HCT116 (cell line): ENCODE measurements at regions not wholly inside any gene's neighbourhood (a gene's known extent, or its start where the extent isn't known, plus 50 kb on each side); places are given as distances from the start of the nearest gene placed in this dataset.

Experiments
- ATAC-seq: fragments of 200-7000 bp; cut with Tn5 transposase; 2 replicates; pipeline ENCODE4 v1.9.1; 2020; ENCODE audit warnings: mild to moderate bottlenecking, moderate library complexity
- BruUV-seq: library from RNA; stranded (reverse); fragments of 400-500 nt; replicated peaks from 2 replicates; lab custom pipeline; 2021; lab: Mats Ljungman, UMichigan
- CTCF ChIA-PET: fragments of 300-600 bp; sonication (Branson Sonifier 250); formaldehyde crosslinking; loops from one replicate; lab custom pipeline; 2021; ENCODE audit warnings: antibody characterized with exemption; lab: Charles Lee
- POLR2A ChIA-PET: fragments of 300-600, 350-600 bp; sonication (Branson Sonifier 250); formaldehyde crosslinking; loops from one replicate; lab custom pipeline; 2021; ENCODE audit warnings: antibody characterized with exemption; lab: Charles Lee
- RAD21 ChIA-PET, 2 experiments: fragments of 300-600 bp; sonication (Branson Sonifier 250); formaldehyde crosslinking; loops; one replicate each; lab custom pipeline; 2023; ENCODE audit warnings: low total read pairs in 2 of 2; ENCODE audit not compliant: uncharacterized antibody in 2 of 2, unreplicated experiment in 2 of 2, low non-redundant PET in 1 of 2; lab: Charles Lee
- DNase-seq: peaks from one replicate; pipeline ENCODE4 v3.0.0-alpha.2; 2010; ENCODE audit warnings: low read depth, low spot score
- H2AFZ ChIP-seq: fragments of 200-600 bp; shearing (Covaris generic), sonication (generic); 2 replicates; pipeline ENCODE4 v1.6.1; 2017; ENCODE audit warnings: low read depth, mixed run types, mixed read lengths, antibody characterized with exemption, low read length; ENCODE audit not compliant: poor library complexity, severe bottlenecking
- H3K27ac ChIP-seq: 2 replicates; pipeline ENCODE4 v1.5.1; 2012; ENCODE audit warnings: low read depth, low read length
- H3K27me3 ChIP-seq: fragments of 200-600 bp; sonication (generic); 2 replicates; pipeline ENCODE4 v1.6.1; 2016; ENCODE audit warnings: mixed run types, low read length, mixed read lengths; ENCODE audit not compliant: insufficient read depth
- H3K36me3 ChIP-seq, 2 experiments: fragments of 200-500 bp in 1 of 2; fragments of 200-600 bp in 1 of 2; sonication (Bioruptor generic) in 1 of 2; sonication (generic) in 1 of 2; 2 replicates each; pipeline versions ENCODE4 v1.5.1 to v1.6.1; 2014 to 2016; ENCODE audit warnings: low read length in 2 of 2, inconsistent platforms in 1 of 2, mixed read lengths in 1 of 2, mixed run types in 1 of 2; ENCODE audit not compliant: insufficient read depth in 2 of 2, control insufficient read depth in 1 of 2
- H3K4me1 ChIP-seq, 2 experiments: fragments of 200-600 bp in 1 of 2; sonication (generic) in 1 of 2; 2 replicates each; pipeline versions ENCODE4 v1.5.1 to v1.6.1; 2012 to 2017; ENCODE audit warnings: low read length in 2 of 2, inconsistent platforms in 1 of 2, mild to moderate bottlenecking in 1 of 2, mixed read lengths in 1 of 2, mixed run types in 1 of 2, moderate library complexity in 1 of 2; ENCODE audit not compliant: insufficient read depth in 2 of 2, control insufficient read depth in 1 of 2
- H3K4me2 ChIP-seq: fragments of 200-600 bp; sonication (generic); 2 replicates; pipeline ENCODE4 v1.6.1; 2017; ENCODE audit warnings: mixed run types, low read length, mixed read lengths
- H3K4me3 ChIP-seq, 2 experiments: fragments of 200-600 bp in 1 of 2; sonication (generic) in 1 of 2; replicated peaks in 1 of 2; 2 replicates each; pipeline ENCODE4 v1.5.1; 2011 to 2016; ENCODE audit warnings: low read length in 2 of 2, control low read depth in 1 of 2, low read depth in 1 of 2, mild to moderate bottlenecking in 1 of 2, mixed read lengths in 1 of 2, mixed run types in 1 of 2
- H3K79me2 ChIP-seq: fragments of 200-600 bp; sonication (generic); 2 replicates; pipeline ENCODE4 v1.6.1; 2017; ENCODE audit warnings: mild to moderate bottlenecking, mixed run types, low read length, moderate library complexity, mixed read lengths; ENCODE audit not compliant: insufficient read depth
- H3K9ac ChIP-seq: fragments of 200-600 bp; sonication (generic); 2 replicates; pipeline ENCODE4 v1.6.1; 2016; ENCODE audit warnings: low read length, mixed read lengths
- H3K9me2 ChIP-seq: fragments of 200-600 bp; sonication (generic), shearing (Covaris generic); 2 replicates; pipeline ENCODE4 v1.6.1; 2017; ENCODE audit warnings: mixed run types, mild to moderate bottlenecking, moderate library complexity; ENCODE audit not compliant: insufficient read depth
- H3K9me3 ChIP-seq, 2 experiments: fragments of 200-500 bp in 1 of 2; fragments of 200-600 bp in 1 of 2; sonication (Bioruptor generic) in 1 of 2; sonication (generic) in 1 of 2; 2 replicates each; pipeline ENCODE4 v1.6.1; 2014 to 2017; ENCODE audit warnings: low read length in 2 of 2, mixed read lengths in 2 of 2, inconsistent platforms in 1 of 2, low read depth in 1 of 2, mild to moderate bottlenecking in 1 of 2, mixed run types in 1 of 2, moderate library complexity in 1 of 2; ENCODE audit not compliant: control insufficient read depth in 1 of 2, insufficient read depth in 1 of 2
- H4K20me1 ChIP-seq: fragments of 200-600 bp; sonication (generic), shearing (Covaris generic); 2 replicates; pipeline ENCODE4 v1.6.1; 2017; ENCODE audit warnings: mixed run types, mild to moderate bottlenecking, moderate library complexity; ENCODE audit not compliant: insufficient read depth
- CBX3 ChIP-seq: IDR thresholded peaks from 2 replicates; pipeline ENCODE4 v1.6.1; 2012; ENCODE audit warnings: low read depth
- CEBPB ChIP-seq: IDR thresholded peaks from 2 replicates; pipeline ENCODE4 v1.6.1; 2012; ENCODE audit warnings: low read depth
- CTCF ChIP-seq, 3 experiments: fragments of 200-600 bp in 1 of 3; sonication (generic) in 1 of 3; IDR thresholded peaks in 2 of 3; conservative IDR thresholded peaks in 1 of 3; 2 replicates each; pipeline ENCODE4 v1.5.1; 2012 to 2017; ENCODE audit warnings: low read depth in 2 of 3, low read length in 2 of 3, antibody characterized with exemption in 1 of 3, borderline replicate concordance in 1 of 3, control low read depth in 1 of 3, mild to moderate bottlenecking in 1 of 3, mixed read lengths in 1 of 3, mixed run types in 1 of 3, moderate library complexity in 1 of 3; ENCODE audit not compliant: insufficient read depth in 1 of 3
- EGR1 ChIP-seq: IDR thresholded peaks from 2 replicates; pipeline ENCODE4 v1.6.1; 2012; ENCODE audit warnings: low read depth
- ELF1 ChIP-seq: IDR thresholded peaks from 2 replicates; pipeline ENCODE4 v1.6.1; 2012; ENCODE audit warnings: low read depth, borderline replicate concordance
- FOSL1 ChIP-seq: IDR thresholded peaks from 2 replicates; pipeline ENCODE4 v1.6.1; 2012; ENCODE audit warnings: low read depth
- JUND ChIP-seq: IDR thresholded peaks from 2 replicates; pipeline ENCODE4 v1.6.1; 2012
- MAX ChIP-seq: IDR thresholded peaks from 2 replicates; pipeline ENCODE4 v1.6.1; 2012
- POLR2A ChIP-seq: IDR thresholded peaks from 2 replicates; pipeline ENCODE4 v1.7.0; 2011; ENCODE audit warnings: borderline replicate concordance; ENCODE audit not compliant: insufficient read depth, insufficient read length; ENCODE audit errors: extremely low read depth
- POLR2AphosphoS5 ChIP-seq: IDR thresholded peaks from 2 replicates; pipeline ENCODE4 v1.6.1; 2011; ENCODE audit warnings: mild to moderate bottlenecking, low read depth, low read length, moderate library complexity
- RAD21 ChIP-seq: IDR thresholded peaks from 2 replicates; pipeline ENCODE4 v1.6.1; 2012; ENCODE audit warnings: low read depth, mild to moderate bottlenecking
- SIN3A ChIP-seq: IDR thresholded peaks from 2 replicates; pipeline ENCODE4 v1.6.1; 2012; ENCODE audit warnings: low read depth
- SP1 ChIP-seq: IDR thresholded peaks from 2 replicates; pipeline ENCODE4 v1.6.1; 2012; ENCODE audit warnings: low read depth
- SRF ChIP-seq: IDR thresholded peaks from 2 replicates; pipeline ENCODE4 v1.6.1; 2012; ENCODE audit warnings: low read depth
- TCF7L2 ChIP-seq: IDR thresholded peaks from 2 replicates; pipeline ENCODE4 v1.7.0; 2011; ENCODE audit warnings: borderline replicate concordance, inconsistent platforms; ENCODE audit not compliant: insufficient read depth, insufficient read length; ENCODE audit errors: extremely low read depth
- YY1 ChIP-seq: IDR thresholded peaks from 2 replicates; pipeline ENCODE4 v1.6.1; 2011; ENCODE audit warnings: low read length, low read depth, moderate library complexity, mild to moderate bottlenecking; ENCODE audit not compliant: insufficient replicate concordance; ENCODE audit errors: extremely low read depth
- ZNF274 ChIP-seq: fragments of 200-500 bp; sonication (Bioruptor generic); IDR thresholded peaks from 2 replicates; pipeline ENCODE4 v1.6.1; 2014; ENCODE audit warnings: mild to moderate bottlenecking, low read depth, low read length, inconsistent platforms
- intact Hi-C: fragments of 100-400 bp; cut with micrococcal nuclease; formaldehyde crosslinking; loops from 2 replicates; pipeline ENCODE4 v1.10.0; 2022
- TF ChIP-seq, protein P1 (sequence below): IDR thresholded peaks from 2 replicates; pipeline ENCODE4 v1.6.1; 2011; ENCODE audit warnings: mild to moderate bottlenecking, low read length, moderate library complexity; ENCODE audit not compliant: insufficient replicate concordance; ENCODE audit errors: extremely low read depth
- TF ChIP-seq, protein P2 (sequence below): IDR thresholded peaks from 2 replicates; pipeline ENCODE4 v1.6.1; 2012
- TF ChIP-seq, protein P3 (sequence below): IDR thresholded peaks from 2 replicates; pipeline ENCODE4 v1.6.1; 2012; ENCODE audit warnings: low read depth

DNA sequence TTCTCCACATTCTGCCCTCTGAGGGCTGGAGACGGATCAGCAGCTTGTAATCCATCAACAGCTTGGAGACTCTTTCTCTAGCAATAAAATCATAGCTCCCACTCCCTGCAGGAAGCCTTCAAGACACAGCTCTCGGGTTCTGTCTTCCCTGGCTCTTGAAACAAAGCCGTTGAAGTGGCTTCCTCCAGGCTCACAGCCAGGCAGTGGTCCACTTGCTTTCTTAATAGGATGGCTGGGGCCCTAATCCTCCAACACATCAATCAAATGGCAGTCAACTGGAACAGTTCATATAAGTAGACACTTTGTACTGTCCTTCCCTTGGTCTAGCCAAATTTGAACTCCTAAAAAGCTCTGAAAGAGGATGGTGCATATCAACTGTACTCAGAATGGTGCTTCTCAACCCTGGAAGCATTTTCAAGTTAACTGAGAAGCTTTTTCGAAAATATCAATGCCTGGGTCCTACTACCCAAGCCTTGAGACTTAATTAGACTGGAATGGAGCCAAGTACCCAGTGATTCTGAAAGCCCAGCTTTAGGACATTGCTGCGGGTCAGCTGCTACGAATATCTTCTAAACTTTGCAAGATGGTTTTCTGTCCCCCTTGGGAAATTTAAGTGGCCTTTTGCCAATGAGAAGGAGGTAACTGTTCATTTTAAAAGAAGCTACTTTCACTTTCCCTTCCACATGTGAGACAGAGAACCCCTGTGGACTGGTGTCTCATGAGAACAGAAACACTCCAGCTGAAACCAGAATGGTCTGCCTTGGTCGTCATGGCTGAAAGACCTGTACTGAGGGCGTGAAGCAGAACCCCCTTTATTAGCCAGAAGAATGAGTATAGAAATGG, 74.7 kb downstream of the SC5D start:
- ATAC-seq (no peak), DNase-seq (no peak)
- Histone ChIP-seq H3K9me3 (no peaks in the 10 kb centered on the region), H3K4me3 (no peak overlapping the region), H3K9me2 (no peaks in the 10 kb centered on the region), H3K36me3 (no peaks in the 10 kb centered on the region), H3K27ac (no peak overlapping the region), H3K79me2 (no peaks in the 10 kb centered on the region), H3K4me1 (no peaks in the 10 kb centered on the region), H3K27me3 (peaks cover 12% of the 10 kb centered on the region; the same call in 1 of the 2 replicates), H3K4me2 (no peak overlapping the region), H4K20me1 (no peaks in the 10 kb centered on the region), H3K9ac (no peak overlapping the region), H2AFZ (no peak overlapping the region)
- CTCF ChIA-PET = no interaction called here
- RAD21 ChIA-PET = no interaction called here
- no TSS peak for BruUV-seq
- intact Hi-C loops = no loop called here
- POLR2A ChIA-PET = no interaction called here
- no peak for TF ChIP-seq ZNF274
- TF ChIP-seq CBX3 = no peak
- no peak for TF ChIP-seq SIN3A
- TF ChIP-seq SRF = no peak
- TF ChIP-seq MAX = no peak
- no peak for TF ChIP-seq SP1
- TF ChIP-seq RAD21 = no peak
- no peak for TF ChIP-seq CTCF (IDR thresholded peaks at IDR 0.05 in 2 of 3, conservative IDR thresholded peaks at IDR 0.05 in 1 of 3; ENCODE audit: borderline replicate concordance in 1 of 3, insufficient read depth in 1 of 3, low read depth in 2 of 3, low read length in 2 of 3)
- TF ChIP-seq, protein P1, sequence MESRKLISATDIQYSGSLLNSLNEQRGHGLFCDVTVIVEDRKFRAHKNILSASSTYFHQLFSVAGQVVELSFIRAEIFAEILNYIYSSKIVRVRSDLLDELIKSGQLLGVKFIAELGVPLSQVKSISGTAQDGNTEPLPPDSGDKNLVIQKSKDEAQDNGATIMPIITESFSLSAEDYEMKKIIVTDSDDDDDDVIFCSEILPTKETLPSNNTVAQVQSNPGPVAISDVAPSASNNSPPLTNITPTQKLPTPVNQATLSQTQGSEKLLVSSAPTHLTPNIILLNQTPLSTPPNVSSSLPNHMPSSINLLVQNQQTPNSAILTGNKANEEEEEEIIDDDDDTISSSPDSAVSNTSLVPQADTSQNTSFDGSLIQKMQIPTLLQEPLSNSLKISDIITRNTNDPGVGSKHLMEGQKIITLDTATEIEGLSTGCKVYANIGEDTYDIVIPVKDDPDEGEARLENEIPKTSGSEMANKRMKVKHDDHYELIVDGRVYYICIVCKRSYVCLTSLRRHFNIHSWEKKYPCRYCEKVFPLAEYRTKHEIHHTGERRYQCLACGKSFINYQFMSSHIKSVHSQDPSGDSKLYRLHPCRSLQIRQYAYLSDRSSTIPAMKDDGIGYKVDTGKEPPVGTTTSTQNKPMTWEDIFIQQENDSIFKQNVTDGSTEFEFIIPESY = no peak
- TF ChIP-seq ELF1 = no peak
- no peak for TF ChIP-seq POLR2A
- TF ChIP-seq FOSL1 = no peak
- no peak for TF ChIP-seq TCF7L2
- no peak for TF ChIP-seq JUND
- TF ChIP-seq, protein P2, sequence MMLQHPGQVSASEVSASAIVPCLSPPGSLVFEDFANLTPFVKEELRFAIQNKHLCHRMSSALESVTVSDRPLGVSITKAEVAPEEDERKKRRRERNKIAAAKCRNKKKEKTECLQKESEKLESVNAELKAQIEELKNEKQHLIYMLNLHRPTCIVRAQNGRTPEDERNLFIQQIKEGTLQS = no peak
- TF ChIP-seq, protein P3, sequence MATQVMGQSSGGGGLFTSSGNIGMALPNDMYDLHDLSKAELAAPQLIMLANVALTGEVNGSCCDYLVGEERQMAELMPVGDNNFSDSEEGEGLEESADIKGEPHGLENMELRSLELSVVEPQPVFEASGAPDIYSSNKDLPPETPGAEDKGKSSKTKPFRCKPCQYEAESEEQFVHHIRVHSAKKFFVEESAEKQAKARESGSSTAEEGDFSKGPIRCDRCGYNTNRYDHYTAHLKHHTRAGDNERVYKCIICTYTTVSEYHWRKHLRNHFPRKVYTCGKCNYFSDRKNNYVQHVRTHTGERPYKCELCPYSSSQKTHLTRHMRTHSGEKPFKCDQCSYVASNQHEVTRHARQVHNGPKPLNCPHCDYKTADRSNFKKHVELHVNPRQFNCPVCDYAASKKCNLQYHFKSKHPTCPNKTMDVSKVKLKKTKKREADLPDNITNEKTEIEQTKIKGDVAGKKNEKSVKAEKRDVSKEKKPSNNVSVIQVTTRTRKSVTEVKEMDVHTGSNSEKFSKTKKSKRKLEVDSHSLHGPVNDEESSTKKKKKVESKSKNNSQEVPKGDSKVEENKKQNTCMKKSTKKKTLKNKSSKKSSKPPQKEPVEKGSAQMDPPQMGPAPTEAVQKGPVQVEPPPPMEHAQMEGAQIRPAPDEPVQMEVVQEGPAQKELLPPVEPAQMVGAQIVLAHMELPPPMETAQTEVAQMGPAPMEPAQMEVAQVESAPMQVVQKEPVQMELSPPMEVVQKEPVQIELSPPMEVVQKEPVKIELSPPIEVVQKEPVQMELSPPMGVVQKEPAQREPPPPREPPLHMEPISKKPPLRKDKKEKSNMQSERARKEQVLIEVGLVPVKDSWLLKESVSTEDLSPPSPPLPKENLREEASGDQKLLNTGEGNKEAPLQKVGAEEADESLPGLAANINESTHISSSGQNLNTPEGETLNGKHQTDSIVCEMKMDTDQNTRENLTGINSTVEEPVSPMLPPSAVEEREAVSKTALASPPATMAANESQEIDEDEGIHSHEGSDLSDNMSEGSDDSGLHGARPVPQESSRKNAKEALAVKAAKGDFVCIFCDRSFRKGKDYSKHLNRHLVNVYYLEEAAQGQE = no peak
- no peak for TF ChIP-seq YY1
- TF ChIP-seq POLR2AphosphoS5 = no peak
- no peak for TF ChIP-seq CEBPB
- TF ChIP-seq EGR1 = no peak
